GM19043 (cell line): ENCODE measurements at regions not wholly inside any gene's neighbourhood (a gene's known extent, or its start where the extent isn't known, plus 50 kb on each side); places are given as distances from the start of the nearest gene placed in this dataset.

Experiments
- ATAC-seq: cut with Tn5 transposase; IDR thresholded peaks from one replicate; pipeline ENCODE4 v1.9.1; 2021; ENCODE audit warnings: low read depth; ENCODE audit not compliant: unreplicated experiment

DNA sequence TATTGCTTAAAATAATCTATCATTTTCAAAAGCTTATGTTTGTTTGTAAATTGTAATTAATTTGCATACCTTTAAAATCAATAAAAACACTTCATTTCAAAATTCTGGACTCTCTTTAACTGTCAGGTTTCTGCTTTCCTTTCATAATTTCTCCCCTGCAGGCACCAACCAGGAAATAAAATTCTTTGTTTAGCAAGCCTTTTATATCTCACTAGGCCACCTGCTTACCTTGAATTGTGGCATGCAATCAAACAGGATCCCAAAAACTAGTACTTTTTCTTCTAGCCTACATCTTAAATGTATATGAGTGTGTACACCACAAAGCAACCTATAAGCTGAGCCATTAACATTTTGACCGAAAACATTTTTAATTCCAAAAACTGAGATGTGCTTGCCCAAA is 233.1 kb downstream of the NR4A2 start:
- ATAC-seq = no peak

DNA sequence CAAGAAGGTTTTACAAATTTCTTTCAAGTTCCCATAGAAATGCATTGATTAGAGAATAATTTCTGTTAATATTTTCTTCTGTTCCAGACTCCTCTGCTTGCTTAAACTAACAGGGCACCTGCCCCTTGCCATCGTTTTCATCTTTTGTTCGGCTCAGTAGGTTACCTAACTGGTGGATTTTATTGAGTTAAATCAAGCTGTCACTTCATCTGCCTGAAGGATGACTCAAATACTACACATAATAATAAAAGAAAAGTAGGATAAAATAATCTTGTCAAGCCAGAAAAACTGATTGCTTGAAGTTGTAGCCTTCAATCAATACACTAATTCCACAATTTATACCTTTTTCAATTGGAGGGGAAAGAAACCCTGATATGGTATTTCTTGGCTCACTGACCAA is 234.0 kb downstream of the NR4A2 start:
- no peak for ATAC-seq

DNA sequence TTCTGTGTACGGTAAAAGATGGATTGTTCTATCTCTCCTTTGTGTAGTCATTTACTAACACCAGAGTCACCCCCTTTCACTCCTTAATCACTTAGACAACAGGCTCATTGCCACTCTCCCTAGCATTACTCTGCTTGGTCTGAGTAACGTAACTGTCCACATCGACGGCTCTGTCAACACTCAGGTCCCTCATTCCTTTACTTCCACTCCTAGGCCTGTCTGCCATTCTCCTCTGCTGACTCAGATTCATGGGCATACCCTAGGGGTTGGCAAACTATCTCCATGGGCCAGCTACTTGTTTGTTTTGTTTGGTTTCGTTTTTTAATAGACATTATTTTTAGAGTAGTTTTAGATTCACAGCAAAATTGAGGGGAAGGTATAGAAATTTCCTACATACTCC is 243.9 kb downstream of the NR4A2 start:
- ATAC-seq = no peak

DNA sequence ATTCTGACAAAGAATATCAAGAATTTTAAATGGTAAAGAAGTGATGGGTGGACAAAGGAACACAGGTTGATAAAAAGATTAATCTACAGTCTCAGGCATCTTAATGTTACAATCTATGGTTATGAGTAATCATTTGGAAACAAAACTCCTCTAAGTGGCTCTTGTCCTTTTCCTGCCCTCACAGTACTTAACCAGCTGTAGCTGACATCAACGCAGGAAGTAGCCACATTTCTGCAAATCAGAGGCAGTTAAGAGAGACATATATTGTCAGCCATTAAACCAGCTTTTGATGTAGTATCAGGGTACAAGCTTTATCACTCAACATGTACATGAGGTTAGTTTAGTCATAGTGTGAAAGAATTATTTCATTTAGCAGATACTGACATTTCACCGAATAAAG is 244.6 kb downstream of the NR4A2 start:
- ATAC-seq = no peak

DNA sequence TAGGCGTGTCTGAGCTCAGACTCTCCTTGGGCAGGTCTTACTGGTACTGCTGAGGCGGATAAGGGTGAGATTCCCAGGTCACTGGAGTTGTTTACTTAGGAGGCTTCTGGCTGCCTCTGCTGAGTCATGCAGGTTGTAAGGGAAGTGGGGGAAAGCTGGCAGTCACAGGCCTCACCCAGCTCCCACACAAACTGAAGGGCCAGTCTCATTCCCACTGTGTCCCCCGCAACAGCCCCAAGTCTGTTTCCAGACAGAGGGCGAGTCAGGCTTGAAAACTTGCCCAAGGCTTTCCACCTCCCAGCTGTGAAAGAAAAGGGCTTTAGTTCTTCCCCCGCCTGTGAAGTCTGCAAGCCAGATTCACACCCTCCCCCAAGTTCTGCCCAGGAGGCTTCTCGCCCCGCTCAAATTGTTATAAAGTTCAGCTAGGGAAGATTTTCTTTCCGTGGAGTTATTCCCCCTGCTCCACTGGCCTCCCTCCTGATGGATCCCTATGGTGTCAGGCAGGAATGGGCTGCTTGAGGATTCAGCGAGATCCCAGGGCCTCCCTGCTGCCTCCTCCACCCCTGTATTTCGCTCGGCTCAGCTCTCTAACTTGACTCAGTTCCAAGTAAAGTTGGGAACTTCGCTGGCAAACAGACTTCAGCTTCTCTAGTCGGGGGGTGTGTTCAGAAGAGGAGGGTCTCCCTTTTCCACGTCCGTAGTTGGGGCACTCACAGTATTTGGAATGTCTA is 248.6 kb downstream of the NR4A2 start:
- ATAC-seq = no peak

DNA sequence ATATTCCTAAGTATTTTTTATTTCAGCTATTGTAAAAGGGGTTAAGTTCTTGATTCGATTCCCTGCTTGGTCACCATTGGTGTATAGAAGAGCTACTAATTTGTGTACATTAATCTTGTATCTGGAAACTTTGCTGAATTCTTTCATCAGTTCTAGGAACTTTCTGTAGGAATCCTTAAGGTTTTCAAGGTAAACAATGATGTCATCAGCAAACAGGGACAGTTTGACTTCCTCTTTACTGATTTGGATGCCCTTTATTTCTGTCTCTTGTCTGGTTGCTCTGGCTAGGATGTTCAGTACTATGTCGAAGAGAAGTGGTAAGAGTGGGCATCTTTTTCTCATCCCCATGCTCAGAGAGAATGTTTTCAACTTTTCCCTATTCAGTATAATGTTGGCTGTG is 252.7 kb downstream of the NR4A2 start:
- no peak for ATAC-seq

DNA sequence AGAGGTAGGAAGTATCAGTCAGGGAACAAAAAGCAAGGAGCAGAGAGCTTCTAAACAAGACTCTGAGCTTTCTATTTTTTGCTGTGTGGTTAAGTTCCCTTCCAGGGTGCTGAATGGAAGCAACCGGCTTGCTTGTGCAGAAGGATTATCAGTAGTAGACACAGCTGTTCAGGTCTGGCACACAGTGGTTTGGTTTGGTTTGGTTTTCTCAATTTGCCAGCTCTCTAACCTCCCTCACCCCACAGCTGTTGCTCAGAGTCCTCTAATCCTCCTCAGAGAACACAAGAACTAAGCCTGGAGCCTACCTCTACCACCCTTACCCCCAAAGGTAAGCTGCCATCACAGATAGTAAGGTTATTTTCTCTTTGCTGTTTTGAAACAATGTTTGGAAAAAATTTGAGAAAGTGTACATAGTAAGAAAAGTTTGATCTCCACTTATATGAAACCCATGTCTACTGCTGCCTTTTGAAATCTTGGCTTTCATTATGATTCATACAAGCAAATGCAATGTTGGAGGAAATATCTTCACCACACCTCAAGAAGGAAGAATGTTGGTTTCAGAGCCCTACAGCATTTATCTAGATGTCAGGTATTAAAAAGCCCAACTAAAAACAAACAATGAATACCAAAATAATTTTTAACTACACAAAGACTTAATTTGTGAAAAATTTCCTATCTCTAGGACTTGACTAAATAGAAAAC is 255.3 kb downstream of the NR4A2 start:
- ATAC-seq = no peak

DNA sequence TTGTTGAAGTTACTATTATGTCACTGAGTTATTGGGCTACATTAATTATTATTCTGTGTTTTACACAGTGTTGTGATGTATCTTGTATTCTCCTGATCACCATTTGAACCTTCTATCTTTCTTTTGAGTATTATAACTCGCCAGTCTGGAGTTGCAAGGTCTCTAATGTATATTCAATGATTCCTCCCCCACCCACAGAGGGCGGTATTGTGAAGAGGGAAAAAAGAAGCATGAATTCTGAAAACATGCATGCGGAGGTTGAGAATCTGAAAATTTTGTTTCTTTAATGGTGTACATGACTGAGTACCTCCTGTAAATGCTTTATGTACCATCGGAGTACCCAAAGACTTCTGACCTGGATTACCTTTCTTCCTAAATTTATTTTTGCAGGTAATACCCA is 266.6 kb downstream of the NR4A2 start:
- no peak for ATAC-seq

DNA sequence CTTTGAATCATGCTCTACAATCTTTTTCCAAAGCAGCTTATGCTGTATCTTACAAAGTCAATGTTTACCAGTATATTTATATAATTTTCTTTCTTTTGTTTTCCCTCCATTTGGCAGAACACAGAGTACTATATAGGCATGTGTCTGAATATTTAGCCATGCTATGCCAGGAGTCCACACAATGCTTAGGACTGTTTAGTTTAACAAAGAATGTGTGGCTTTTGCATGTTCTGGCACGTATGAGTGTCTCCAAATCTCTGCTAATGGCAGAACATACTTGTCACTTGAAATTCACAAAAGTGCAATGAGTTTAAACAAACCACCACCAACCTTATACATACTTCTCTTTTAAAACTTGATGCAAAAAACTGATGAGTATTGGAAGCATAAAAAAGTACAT is 268.0 kb downstream of the NR4A2 start:
- ATAC-seq = no peak

DNA sequence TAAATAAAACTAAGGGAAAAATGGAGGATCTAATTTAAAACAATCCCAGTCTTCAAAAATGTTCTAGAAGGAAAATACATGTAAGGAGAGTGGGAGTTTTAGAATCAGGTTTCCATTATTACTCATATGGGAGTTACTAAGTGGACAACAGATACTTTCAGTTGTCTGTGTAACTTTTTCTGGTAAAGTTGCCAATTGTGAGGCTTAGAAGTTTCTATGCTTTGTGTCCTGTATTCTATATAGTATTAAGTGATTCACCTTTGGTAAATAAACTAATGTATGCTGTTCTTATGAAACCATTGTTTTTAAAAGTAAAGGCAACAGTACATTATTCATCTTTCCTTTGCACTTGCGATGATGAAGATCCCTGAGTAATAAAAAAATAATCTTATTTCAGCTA is 274.9 kb downstream of the NR4A2 start:
- no peak for ATAC-seq

DNA sequence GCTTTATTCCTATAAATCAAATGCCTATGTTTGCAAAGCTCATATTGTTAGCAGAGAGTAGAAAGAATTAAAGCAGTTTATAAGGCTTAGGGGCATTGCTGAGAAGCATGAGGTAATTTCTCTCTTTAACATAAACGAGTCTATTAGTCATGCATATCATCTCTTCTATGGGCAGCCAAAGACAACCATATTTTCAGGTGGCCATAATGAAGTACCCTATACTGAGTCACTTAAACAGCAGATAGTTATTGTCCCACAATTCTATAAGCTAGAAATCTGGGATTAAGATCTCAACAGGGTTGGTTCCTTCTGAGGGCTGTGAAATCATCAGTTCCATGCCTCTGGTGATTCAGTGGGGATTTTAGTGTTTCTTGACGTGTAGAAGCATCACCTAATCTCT is 277.5 kb downstream of the NR4A2 start:
- ATAC-seq = no peak

DNA sequence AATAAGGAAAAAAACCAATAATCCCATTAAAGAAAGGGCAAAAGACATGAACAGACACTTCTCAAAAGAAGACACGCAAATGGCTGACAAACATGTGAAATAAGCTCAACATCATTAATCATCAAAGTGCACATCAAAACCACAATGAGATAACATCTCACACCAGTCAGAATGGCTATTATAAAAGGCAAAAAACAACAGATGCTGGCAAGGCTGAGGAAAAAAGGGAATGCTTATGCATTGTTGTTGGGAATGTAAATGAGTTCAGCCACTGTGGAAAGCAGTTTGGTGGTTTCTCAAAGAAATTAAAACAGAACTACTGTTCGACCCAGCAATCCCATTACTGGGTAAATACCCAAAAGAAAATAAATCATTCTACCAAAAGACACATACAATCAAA is 285.6 kb downstream of the NR4A2 start:
- ATAC-seq = no peak

DNA sequence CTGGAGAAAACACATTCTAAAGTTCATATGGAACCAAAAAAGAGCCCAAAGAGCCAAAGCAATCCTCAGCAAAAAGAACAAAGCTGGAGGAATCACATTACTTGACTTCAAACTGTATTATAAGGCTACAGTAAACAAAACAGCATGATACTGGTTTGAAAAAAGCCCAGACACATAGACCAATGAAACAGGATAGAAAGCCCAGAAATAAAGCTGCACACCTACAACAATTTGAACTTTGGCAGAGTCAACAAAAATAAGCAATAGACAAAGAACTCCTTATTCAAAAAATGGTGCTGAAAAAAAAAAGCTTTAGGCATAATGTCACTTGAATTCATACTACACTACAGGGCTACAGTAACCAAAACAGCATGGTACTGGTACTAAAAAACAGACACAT is 289.6 kb downstream of the NR4A2 start:
- no peak for ATAC-seq

DNA sequence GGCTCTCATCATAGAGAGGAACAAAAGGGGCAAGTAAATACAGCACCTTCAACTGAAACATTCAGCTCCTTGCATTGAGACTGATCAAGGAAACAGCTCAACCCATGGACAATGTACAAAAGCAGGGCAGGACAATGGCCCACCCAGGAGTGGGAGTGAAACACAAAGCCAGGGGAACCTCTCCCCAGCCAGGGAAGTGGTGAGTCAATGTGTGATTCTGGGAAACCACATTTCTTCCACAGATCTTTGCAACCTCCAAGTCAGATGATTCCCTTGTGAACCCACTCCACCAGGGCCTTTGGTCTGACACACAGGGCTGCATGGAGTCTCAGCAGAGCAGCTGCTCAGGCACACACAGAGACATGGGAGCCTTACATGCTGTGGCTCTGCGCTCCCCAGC is 294.5 kb downstream of the NR4A2 start:
- ATAC-seq = no peak

DNA sequence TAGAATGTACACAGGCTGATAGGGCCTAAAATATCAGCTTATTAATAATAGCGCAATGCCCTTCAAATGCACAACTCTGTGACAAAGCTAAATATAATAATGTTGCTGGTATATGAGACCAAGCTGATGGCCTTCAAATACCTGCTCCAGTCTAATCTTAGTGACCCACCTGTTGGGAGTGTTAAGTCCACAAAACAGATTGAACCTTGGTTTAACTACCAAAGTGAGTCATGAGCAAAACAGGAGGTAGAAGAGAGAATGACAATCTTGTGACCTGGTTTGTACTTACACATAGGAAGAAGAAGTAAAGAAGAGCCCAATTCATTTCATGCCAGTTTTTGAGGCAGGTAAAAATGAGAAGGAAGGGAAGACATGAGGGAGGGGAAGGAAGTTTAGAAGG is 295.0 kb downstream of the NR4A2 start:
- no peak for ATAC-seq

DNA sequence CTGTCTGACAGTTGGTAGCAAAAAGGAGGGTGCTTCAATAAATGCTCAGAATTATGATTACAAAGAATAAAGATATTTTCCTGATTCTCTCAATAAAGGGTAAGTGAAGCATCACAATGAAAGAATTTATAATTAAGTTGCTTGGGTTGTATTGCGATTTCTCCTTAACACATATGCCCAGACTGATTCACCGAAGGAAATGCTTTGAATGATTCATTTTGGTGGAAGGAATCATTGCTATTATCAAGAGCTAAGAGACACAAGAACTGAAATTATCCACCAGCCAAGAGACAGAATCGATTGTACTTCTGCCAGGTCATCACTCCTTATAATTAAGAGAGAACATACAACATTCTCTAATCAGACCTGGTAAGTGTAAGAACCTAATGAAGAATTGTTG is 301.4 kb downstream of the NR4A2 start:
- ATAC-seq = no peak

DNA sequence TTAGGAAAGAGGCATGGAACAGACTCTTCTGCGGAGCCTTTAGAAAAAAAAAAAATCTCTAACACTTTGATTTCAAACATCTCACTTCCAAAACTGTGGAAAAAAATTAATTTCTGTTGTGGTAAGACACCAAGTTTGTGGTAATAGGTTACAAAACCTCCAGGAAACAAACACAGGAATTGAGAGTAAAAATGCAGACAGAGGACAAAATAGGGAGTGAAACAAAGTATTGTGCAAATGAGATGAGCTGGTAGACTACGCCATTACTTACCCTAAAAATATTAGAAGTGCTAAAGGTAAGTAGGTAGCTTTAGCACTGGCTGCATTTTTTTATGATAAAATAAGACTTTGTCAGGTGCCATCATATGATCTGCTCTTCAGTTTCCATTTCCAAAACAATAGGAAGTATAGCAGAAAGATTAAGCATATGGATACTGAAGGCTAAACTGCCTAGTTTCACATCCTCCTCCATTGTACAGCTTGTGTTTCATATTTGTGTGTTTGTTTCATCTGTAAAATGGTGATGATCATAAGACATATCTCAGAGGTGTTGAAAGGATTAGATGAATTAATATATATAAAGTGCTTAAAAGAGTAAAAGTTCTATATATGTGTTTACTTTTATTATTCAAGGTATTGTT is 309.2 kb downstream of the NR4A2 start:
- ATAC-seq = peak; percentile 56

DNA sequence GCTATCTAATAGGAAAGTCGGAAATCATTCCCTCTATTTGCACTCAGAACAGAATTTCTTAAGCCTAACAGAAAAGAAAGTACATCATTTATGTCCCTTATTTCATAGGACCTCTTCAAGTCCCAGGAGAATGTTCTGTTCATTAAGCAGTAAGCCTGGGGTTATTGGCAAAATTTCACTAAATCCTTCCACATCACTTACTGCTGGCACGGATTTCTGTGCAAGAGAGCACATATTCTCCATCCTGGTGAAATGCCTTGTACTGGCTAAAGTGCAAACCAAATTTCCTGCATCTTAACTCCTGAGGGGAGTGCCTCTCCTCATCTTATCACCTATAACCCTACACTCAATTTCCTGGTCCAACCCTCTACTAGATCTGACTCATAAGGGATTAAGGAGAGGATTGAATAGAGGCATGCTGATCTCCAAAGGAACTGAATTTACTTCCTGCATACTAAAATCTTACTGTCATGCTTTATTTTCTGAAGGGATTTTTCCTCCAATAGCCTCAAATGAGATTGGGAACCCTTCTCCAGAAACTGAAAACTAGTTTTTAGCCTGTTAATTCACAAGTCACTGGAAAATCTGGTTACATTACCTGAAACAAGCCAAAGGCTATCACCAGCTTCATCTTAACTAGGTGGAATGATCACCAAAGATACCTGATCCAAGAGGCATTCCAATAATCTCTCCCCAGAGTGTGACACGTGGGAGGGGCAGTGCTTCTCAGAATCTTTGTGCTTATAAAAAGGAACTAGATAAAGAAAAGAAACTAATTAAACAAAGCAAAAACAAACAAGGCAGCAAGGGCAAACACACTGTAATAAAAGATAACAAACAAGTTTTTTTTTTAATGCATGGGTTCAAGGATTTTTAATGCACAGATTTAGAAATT is 311.1 kb downstream of the NR4A2 start:
- no peak for ATAC-seq

DNA sequence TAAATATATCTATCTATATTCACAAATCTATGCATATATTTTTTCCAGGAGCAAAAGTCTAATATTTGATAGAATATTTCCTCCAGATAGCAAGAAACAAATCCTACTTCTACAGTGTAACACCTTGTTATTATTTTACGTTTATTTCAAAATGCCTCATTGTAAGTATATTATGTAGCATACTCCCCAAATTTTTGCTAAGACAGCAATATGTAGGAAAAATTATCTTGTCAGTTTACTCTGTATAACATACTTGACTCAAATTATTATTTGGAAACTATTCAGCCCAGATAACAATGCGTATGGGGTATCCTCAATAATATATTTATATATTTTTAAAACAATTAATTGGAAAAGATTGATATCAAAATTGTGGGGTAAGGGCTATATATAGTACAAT is 313.2 kb downstream of the NR4A2 start:
- no peak for ATAC-seq

DNA sequence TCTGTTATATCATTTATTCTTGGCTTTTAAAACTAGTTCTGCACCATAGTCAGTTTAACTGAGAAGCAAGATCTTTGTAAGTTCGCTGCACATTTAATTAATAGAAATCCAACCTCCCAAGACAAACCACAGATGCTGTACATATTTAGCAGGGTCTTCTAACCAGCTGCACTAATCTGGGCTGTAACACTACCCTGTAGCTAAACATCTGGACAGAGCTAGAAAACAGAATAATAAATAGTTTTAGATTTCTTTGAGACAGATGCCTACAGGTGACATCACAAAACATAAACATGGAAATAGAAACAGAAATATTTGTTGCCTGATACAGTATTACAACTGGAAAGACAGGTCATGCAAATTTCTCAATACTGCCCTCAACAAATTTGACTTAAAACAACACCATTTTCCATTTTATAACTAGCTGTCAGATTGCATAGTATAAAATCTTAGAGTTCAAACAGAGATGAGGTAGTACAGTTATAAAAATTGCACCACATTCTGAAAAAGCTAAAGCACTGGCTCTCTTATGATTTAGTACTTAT is 315.1 kb downstream of the NR4A2 start:
- ATAC-seq = no peak

DNA sequence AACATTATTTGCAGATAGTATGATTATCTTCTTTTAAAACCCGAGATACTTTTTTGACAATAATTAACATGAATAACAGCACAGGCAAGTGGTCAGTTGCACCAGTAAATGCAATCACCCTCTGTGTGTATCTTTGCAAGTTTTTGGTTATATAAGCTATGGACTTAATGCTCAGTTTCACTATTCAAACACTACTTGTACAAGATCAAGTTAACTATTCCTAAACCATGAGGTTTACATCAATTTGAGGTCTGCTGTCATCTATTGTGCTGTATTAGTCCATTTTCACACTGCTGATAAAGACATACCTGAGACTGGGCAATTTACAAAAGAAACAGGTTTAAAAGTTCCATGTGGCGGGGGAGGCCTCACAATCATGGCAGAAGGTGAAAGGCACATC is 323.2 kb downstream of the NR4A2 start:
- no peak for ATAC-seq
